Amygdala (tissue), 56 donors: ENCODE measurements at regions not wholly inside any gene's neighbourhood (a gene's known extent, or its start where the extent isn't known, plus 50 kb on each side); places are given as distances from the start of the nearest gene placed in this dataset.
"Not testable (repeated sequence)": the region's sequence is repeated elsewhere in the genome, so short reads cannot be mapped to it uniquely, and the experiment has no call there.

Source experiments
- DNase-seq, 56 donors: peaks; one replicate each; lab custom pipeline; 2025; lab: John Stamatoyannopoulos, UW

GRCh38 chr1:30155253-30155652 is 568.1 kb downstream of the MATN1 start:
- DNase-seq = not testable (repeated sequence)

- no peak for DNase-seq
Observed at GRCh38 chr1:30153743-30154449, 569.5 kb downstream of the MATN1 start.

GRCh38 chr1:30151826-30152225 is 571.6 kb downstream of the MATN1 start:
- DNase-seq = no peak

- no peak for DNase-seq
Observed at GRCh38 chr1:30151119-30151518, 572.3 kb downstream of the MATN1 start.

GRCh38 chr1:30149226-30149625 is 574.2 kb downstream of the MATN1 start:
- DNase-seq = no peak

- DNase-seq = no peak
Observed at GRCh38 chr1:30148676-30149075, 574.7 kb downstream of the MATN1 start.

GRCh38 chr1:30147188-30147587 is 576.2 kb downstream of the MATN1 start:
- DNase-seq = no peak

GRCh38 chr1:30146448-30146847 is 576.9 kb downstream of the MATN1 start:
- DNase-seq = no peak

GRCh38 chr1:30145723-30146303 is 577.6 kb downstream of the MATN1 start:
- no peak for DNase-seq

- no peak for DNase-seq
Observed at GRCh38 chr1:30144831-30145230, 578.6 kb downstream of the MATN1 start.

GRCh38 chr1:30143517-30143916 is 579.9 kb downstream of the MATN1 start:
- no peak for DNase-seq

- no peak for DNase-seq
Observed at GRCh38 chr1:30140566-30140965, 582.8 kb downstream of the MATN1 start.

- DNase-seq = no peak
Observed at GRCh38 chr1:30138891-30139290, 584.5 kb downstream of the MATN1 start.

- no peak for DNase-seq
Observed at GRCh38 chr1:30137001-30137400, 586.4 kb downstream of the MATN1 start.

GRCh38 chr1:30135698-30136097 is 587.7 kb downstream of the MATN1 start:
- DNase-seq = no peak

GRCh38 chr1:30134466-30135217 is 588.7 kb downstream of the MATN1 start:
- no peak for DNase-seq

GRCh38 chr1:30133414-30134055 is 589.9 kb downstream of the MATN1 start:
- no peak for DNase-seq

- no peak for DNase-seq
Observed at GRCh38 chr1:30132602-30133286, 590.6 kb downstream of the MATN1 start.

GRCh38 chr1:30130566-30130965 is 592.8 kb downstream of the MATN1 start:
- DNase-seq = not testable (repeated sequence)

- no peak for DNase-seq
Observed at GRCh38 chr1:30130099-30130498, 593.3 kb downstream of the MATN1 start.
